WTC11 (cell line): ENCODE measurements at regions not wholly inside any gene's neighbourhood (a gene's known extent, or its start where the extent isn't known, plus 50 kb on each side); places are given as distances from the start of the nearest gene placed in this dataset.

ENCODE experiments used
- ATAC-seq: fragments of 200-7000 bp; cut with Tn5 transposase; 2 replicates; pipeline ENCODE4 v1.10.0; 2021; ENCODE audit warnings: mild to moderate bottlenecking, moderate library complexity
- CTCF ChIA-PET: fragments of 300-600 bp; sonication (Branson Sonifier 250); formaldehyde crosslinking; loops from one replicate; lab custom pipeline; 2021; ENCODE audit warnings: antibody characterized with exemption; lab: Charles Lee
- POLR2A ChIA-PET: fragments of 350-600 bp; sonication (Branson Sonifier 250); formaldehyde crosslinking; loops from one replicate; lab custom pipeline; 2021; ENCODE audit warnings: antibody characterized with exemption; lab: Charles Lee
- DNase-seq: peaks from one replicate; pipeline ENCODE4 v3.0.0; 2021; ENCODE audit warnings: low spot score
- H3K27ac Mint-ChIP-seq: 2 replicates; pipeline ENCODE4 v1.8.0; 2021; ENCODE audit warnings: mixed read lengths
- H3K27me3 Mint-ChIP-seq: 2 replicates; pipeline ENCODE4 v1.8.0; 2021; ENCODE audit warnings: low read depth, mild to moderate bottlenecking, moderate library complexity, mixed read lengths
- H3K36me3 Mint-ChIP-seq: 2 replicates; pipeline ENCODE4 v1.8.0; 2021; ENCODE audit warnings: mixed read lengths
- H3K4me1 Mint-ChIP-seq: 2 replicates; pipeline ENCODE4 v1.8.0; 2022; ENCODE audit warnings: mixed read lengths
- H3K4me3 Mint-ChIP-seq: 2 replicates; pipeline ENCODE4 v1.8.0; 2021; ENCODE audit warnings: mild to moderate bottlenecking, moderate library complexity, mixed read lengths
- H3K9me3 Mint-ChIP-seq: 2 replicates; pipeline ENCODE4 v1.8.0; 2021; ENCODE audit warnings: mixed read lengths
- AFF4 ChIP-seq: sonication (generic); formaldehyde crosslinking; IDR thresholded peaks from 2 replicates; pipeline ENCODE4 v1.8.1; 2023; ENCODE audit warnings: mild to moderate bottlenecking, missing genetic modification reagents, borderline replicate concordance
- E2F1 ChIP-seq: sonication (generic); formaldehyde crosslinking; IDR thresholded peaks from 2 replicates; pipeline ENCODE4 v1.8.0; 2022; ENCODE audit warnings: mild to moderate bottlenecking, missing genetic modification reagents
- ELF4 ChIP-seq: sonication (generic); formaldehyde crosslinking; IDR thresholded peaks from 2 replicates; pipeline ENCODE4 v1.8.1; 2022; ENCODE audit warnings: low read depth, mild to moderate bottlenecking, moderate library complexity, missing genetic modification reagents
- NFE2L1 ChIP-seq: sonication (generic); formaldehyde crosslinking; IDR thresholded peaks from 2 replicates; pipeline ENCODE4 v1.8.1; 2023; ENCODE audit warnings: missing genetic modification reagents
- OVOL2 ChIP-seq: fragments of 250-450 bp; sonication (Bioruptor Pico); IDR thresholded peaks from 2 replicates; pipeline ENCODE4 v1.9.0; 2021; ENCODE audit warnings: mild to moderate bottlenecking, borderline replicate concordance
- PREB ChIP-seq: sonication (generic); formaldehyde crosslinking; IDR thresholded peaks from 2 replicates; pipeline ENCODE4 v1.8.1; 2022; ENCODE audit warnings: mild to moderate bottlenecking, missing genetic modification reagents, moderate library complexity, borderline replicate concordance
- PRRX2 ChIP-seq: fragments of 250-450 bp; sonication (Bioruptor Pico); IDR thresholded peaks from 2 replicates; pipeline ENCODE4 v1.8.0; 2021; ENCODE audit warnings: mild to moderate bottlenecking
- ZNF232 ChIP-seq: sonication (generic); formaldehyde crosslinking; IDR thresholded peaks from 2 replicates; pipeline ENCODE4 v1.8.0; 2022; ENCODE audit warnings: mild to moderate bottlenecking, missing genetic modification reagents
- ZNF317 ChIP-seq: sonication (generic); formaldehyde crosslinking; IDR thresholded peaks from 2 replicates; pipeline ENCODE4 v1.8.1; 2023; ENCODE audit warnings: low read depth, mild to moderate bottlenecking, moderate library complexity, missing genetic modification reagents, borderline replicate concordance
- ZNF423 ChIP-seq: fragments of 250-450 bp; sonication (Bioruptor Pico); IDR thresholded peaks from 2 replicates; pipeline ENCODE4 v2.1.2; 2022; ENCODE audit warnings: mild to moderate bottlenecking, moderate library complexity
- TF ChIP-seq, protein P1 (sequence below): sonication (generic); formaldehyde crosslinking; IDR thresholded peaks from 2 replicates; pipeline ENCODE4 v1.8.1; 2022; ENCODE audit warnings: low read depth, mild to moderate bottlenecking, moderate library complexity, missing genetic modification reagents, borderline replicate concordance
- TF ChIP-seq, protein P2 (sequence below): fragments of 200-600 bp; IDR thresholded peaks from 2 replicates; pipeline ENCODE4 v1.8.0; 2022; ENCODE audit warnings: antibody characterized with exemption

GRCh38 chr9:129319076-129319937, 141.2 kb upstream of the IER5L start:
- CTCF ChIA-PET, result interaction anchor here (0.6 to 2.7 kb wide), 7 partner anchors 15 to 306 kb away, joined by 3 to 10 read pairs (median 6); no protein-coding TSS in a partner anchor
- POLR2A ChIA-PET, result interaction anchor here (0.6 kb wide), 1 partner anchor 26 kb away, joined by 3 read pairs; no protein-coding TSS in a partner anchor
- Mint-ChIP-seq H3K27me3 (no peaks in the 10 kb centered on the region), H3K36me3 (no peaks in the 10 kb centered on the region), H3K27ac (no peak overlapping the region), H3K9me3 (no peaks in the 10 kb centered on the region), H3K4me1 (peaks cover 22% of the 10 kb centered on the region), H3K4me3 (no peak overlapping the region)
- ATAC-seq, result no peak
- DNase-seq, result no peak
- TF ChIP-seq PRRX2 (CRISPR knock-in tag) (no peak), ELF4 (no peak), NFE2L1 (CRISPR knock-in tag) (no peak), ZNF423 (CRISPR knock-in tag) (no peak), E2F1 (CRISPR knock-in tag) (no peak), AFF4 (CRISPR knock-in tag) (no peak), ZNF317 (CRISPR knock-in tag) (no peak), OVOL2 (CRISPR knock-in tag) (no peak), PREB (CRISPR knock-in tag) (no peak), ZNF232 (CRISPR knock-in tag) (no peak)
- TF ChIP-seq, protein P1, sequence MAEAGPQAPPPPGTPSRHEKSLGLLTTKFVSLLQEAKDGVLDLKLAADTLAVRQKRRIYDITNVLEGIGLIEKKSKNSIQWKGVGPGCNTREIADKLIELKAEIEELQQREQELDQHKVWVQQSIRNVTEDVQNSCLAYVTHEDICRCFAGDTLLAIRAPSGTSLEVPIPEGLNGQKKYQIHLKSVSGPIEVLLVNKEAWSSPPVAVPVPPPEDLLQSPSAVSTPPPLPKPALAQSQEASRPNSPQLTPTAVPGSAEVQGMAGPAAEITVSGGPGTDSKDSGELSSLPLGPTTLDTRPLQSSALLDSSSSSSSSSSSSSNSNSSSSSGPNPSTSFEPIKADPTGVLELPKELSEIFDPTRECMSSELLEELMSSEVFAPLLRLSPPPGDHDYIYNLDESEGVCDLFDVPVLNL (CRISPR knock-in tag), result no peak
- TF ChIP-seq, protein P2, sequence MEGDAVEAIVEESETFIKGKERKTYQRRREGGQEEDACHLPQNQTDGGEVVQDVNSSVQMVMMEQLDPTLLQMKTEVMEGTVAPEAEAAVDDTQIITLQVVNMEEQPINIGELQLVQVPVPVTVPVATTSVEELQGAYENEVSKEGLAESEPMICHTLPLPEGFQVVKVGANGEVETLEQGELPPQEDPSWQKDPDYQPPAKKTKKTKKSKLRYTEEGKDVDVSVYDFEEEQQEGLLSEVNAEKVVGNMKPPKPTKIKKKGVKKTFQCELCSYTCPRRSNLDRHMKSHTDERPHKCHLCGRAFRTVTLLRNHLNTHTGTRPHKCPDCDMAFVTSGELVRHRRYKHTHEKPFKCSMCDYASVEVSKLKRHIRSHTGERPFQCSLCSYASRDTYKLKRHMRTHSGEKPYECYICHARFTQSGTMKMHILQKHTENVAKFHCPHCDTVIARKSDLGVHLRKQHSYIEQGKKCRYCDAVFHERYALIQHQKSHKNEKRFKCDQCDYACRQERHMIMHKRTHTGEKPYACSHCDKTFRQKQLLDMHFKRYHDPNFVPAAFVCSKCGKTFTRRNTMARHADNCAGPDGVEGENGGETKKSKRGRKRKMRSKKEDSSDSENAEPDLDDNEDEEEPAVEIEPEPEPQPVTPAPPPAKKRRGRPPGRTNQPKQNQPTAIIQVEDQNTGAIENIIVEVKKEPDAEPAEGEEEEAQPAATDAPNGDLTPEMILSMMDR, result no peak
